ENCODE measurements at regions not wholly inside any gene's neighbourhood (a gene's known extent, or its start where the extent isn't known, plus 50 kb on each side); places are given as distances from the start of the nearest gene placed in this dataset.

DNA sequence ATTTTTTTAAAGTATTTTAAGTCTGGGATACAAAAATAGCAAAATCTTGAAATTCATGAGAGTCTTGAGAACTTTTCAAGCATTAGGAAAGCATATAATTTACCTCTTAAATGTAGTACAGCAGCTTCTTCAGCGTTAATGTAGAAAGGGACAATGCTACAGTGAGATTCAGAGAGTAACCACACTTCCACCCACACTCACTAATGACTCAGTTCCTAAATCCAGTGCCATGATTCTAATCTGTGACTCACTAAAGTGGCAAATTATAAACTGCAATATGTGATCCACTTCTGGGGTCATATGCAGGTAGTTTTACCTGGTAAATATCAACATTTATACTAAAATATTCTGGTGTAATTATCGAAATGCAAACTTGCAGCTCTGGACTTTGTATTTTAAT is 434.5 kb upstream of the TUSC1 start:
- intact Hi-C loops (cut with DNase I; ENCODE audit: low total_unique reads): no loop called here
- H3K9me3 ChIP-seq: no peaks in the 10 kb centered on the region
- no peaks in the 10 kb centered on the region for H3K27me3 ChIP-seq
- no peak overlapping the region for H3K27ac ChIP-seq
- no peak overlapping the region for H3K4me3 ChIP-seq
- WGBS, 2 donors: 84 to 94% methylated on average over 2 of the region's 2 CpGs
- DNase-seq: no peak
- H3K4me1 ChIP-seq: no peaks in the 10 kb centered on the region
- H3K36me3 ChIP-seq (ENCODE audit: low read depth, missing control alignments): no peaks in the 10 kb centered on the region
- TF ChIP-seq, protein P1, sequence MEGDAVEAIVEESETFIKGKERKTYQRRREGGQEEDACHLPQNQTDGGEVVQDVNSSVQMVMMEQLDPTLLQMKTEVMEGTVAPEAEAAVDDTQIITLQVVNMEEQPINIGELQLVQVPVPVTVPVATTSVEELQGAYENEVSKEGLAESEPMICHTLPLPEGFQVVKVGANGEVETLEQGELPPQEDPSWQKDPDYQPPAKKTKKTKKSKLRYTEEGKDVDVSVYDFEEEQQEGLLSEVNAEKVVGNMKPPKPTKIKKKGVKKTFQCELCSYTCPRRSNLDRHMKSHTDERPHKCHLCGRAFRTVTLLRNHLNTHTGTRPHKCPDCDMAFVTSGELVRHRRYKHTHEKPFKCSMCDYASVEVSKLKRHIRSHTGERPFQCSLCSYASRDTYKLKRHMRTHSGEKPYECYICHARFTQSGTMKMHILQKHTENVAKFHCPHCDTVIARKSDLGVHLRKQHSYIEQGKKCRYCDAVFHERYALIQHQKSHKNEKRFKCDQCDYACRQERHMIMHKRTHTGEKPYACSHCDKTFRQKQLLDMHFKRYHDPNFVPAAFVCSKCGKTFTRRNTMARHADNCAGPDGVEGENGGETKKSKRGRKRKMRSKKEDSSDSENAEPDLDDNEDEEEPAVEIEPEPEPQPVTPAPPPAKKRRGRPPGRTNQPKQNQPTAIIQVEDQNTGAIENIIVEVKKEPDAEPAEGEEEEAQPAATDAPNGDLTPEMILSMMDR (IDR thresholded peaks at IDR 0.05): no peak
- TF ChIP-seq POLR2A (IDR thresholded peaks at IDR 0.05): no peak

DNA sequence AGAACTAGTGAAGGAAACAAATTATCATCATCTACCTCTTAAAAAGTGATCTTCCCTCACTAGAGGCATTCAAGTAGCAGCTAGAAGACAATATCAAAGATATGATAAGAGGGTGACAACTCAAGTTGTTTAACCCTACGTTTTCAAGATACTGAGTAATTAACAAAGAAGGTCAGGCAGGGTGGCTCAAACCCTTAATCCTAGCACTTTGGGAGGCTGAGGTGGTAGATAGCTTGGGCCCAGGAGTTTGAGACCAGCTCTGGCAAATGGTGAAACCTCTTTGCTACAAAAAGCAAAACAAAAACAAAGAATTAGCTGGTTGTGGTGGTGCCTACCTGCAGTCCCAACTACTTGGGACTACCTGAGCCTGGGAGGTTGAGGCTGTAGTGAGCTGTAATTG is 408.2 kb upstream of the TUSC1 start:
- no peak overlapping the region for H3K4me3 ChIP-seq
- H3K27me3 ChIP-seq: no peaks in the 10 kb centered on the region
- no peaks in the 10 kb centered on the region for H3K9me3 ChIP-seq
- 52 to 63% methylated on average over 1 of the region's 1 CpG for WGBS, 2 donors
- H3K36me3 ChIP-seq (ENCODE audit: low read depth, missing control alignments): no peaks in the 10 kb centered on the region
- intact Hi-C loops (cut with DNase I; ENCODE audit: low total_unique reads): no loop called here
- H3K4me1 ChIP-seq: no peaks in the 10 kb centered on the region
- TF ChIP-seq, protein P1 (IDR thresholded peaks at IDR 0.05): no peak
- no peak for TF ChIP-seq POLR2A (IDR thresholded peaks at IDR 0.05)
- no peak overlapping the region for H3K27ac ChIP-seq
- no peak for DNase-seq

GRCh38 chr9:26081847-26082246 is 403.6 kb upstream of the TUSC1 start:
- intact Hi-C loops (cut with DNase I; ENCODE audit: low total_unique reads): no loop called here
- Histone ChIP-seq H3K4me1 (no peaks in the 10 kb centered on the region), H3K27ac (no peak overlapping the region), H3K4me3 (no peak overlapping the region), H3K9me3 (no peaks in the 10 kb centered on the region), H3K36me3 (ENCODE audit: low read depth, missing control alignments) (no peaks in the 10 kb centered on the region), H3K27me3 (no peaks in the 10 kb centered on the region)
- 53 to 68% methylated on average over 5 of the region's 5 CpGs for WGBS, 2 donors
- no peak for DNase-seq
- no peak for TF ChIP-seq POLR2A (IDR thresholded peaks at IDR 0.05)
- TF ChIP-seq, protein P1 (IDR thresholded peaks at IDR 0.05): no peak

DNA sequence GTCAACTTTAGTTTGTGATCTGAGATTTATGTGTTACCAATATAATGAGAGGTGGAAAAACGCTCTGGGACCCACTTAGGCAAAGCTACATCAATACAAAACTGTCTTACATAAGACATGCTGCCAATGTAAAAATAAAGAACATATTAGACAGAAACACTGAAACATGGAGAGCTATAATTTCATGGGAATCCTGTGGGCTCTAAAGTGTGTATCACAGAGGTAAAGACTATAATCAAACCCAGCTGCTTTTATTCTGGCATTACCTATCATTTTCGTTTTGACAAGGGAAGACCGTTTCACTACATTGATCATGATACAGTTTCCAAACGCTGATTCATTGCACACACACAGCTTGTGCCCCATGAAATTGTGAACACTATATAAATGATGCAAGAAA is 400.5 kb upstream of the TUSC1 start:
- H3K9me3 ChIP-seq: no peaks in the 10 kb centered on the region
- intact Hi-C loops (cut with DNase I; ENCODE audit: low total_unique reads): no loop called here
- H3K4me1 ChIP-seq: no peaks in the 10 kb centered on the region
- H3K36me3 ChIP-seq (ENCODE audit: low read depth, missing control alignments): no peaks in the 10 kb centered on the region
- TF ChIP-seq, protein P1 (IDR thresholded peaks at IDR 0.05): no peak
- no peak for TF ChIP-seq POLR2A (IDR thresholded peaks at IDR 0.05)
- no peak overlapping the region for H3K4me3 ChIP-seq
- WGBS, 2 donors: 67 to 76% methylated on average over 4 of the region's 4 CpGs
- H3K27me3 ChIP-seq: no peaks in the 10 kb centered on the region
- DNase-seq: no peak
- H3K27ac ChIP-seq: no peak overlapping the region

DNA sequence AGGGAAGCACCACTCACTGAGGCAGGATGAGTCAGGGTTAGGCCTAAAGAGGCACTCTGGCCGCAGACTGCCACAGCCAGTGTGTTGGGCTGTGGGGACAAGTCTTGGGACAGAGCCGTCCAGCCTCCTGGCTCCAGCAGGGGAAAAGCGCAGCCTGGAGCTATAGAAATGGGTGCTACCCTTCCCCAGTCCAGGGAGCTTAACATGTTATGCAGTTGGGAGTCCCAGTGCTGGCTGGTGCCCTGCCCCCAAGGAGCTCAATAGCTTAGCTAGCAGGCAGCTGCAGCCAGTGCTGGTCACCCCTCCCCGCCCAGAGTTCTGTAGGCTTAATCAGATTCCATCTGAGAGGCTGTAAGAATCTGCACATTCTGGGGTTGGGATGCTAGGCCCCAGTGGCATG is 399.6 kb upstream of the TUSC1 start:
- Histone ChIP-seq H3K9me3 (no peaks in the 10 kb centered on the region), H3K27me3 (no peaks in the 10 kb centered on the region), H3K27ac (no peak overlapping the region), H3K4me3 (no peak overlapping the region), H3K4me1 (no peaks in the 10 kb centered on the region), H3K36me3 (ENCODE audit: low read depth, missing control alignments) (no peaks in the 10 kb centered on the region)
- 95 to 100% methylated on average over 3 of the region's 4 CpGs for WGBS, 2 donors
- no peak for DNase-seq
- TF ChIP-seq POLR2A (IDR thresholded peaks at IDR 0.05): no peak
- TF ChIP-seq, protein P1 (IDR thresholded peaks at IDR 0.05): no peak
- intact Hi-C loops (cut with DNase I; ENCODE audit: low total_unique reads): no loop called here

Data from testis (tissue), 2 donors.